GM19239 (cell line): ENCODE measurements at regions not wholly inside any gene's neighbourhood (a gene's known extent, or its start where the extent isn't known, plus 50 kb on each side); places are given as distances from the start of the nearest gene placed in this dataset.

Experiments
- DNase-seq: peaks from one replicate; pipeline ENCODE4 v3.0.0; 2011; ENCODE audit warnings: low spot score; ENCODE audit not compliant: insufficient read length
- FAIRE-seq: peaks from 2 replicates; lab custom pipeline; 2011; peaks lifted over from hg19 to GRCh38; lab: Jason Lieb, UNC

GRCh38 chr4:44019721-44020120 lies 428.9 kb downstream of the KCTD8 start:
- FAIRE-seq (no peak), DNase-seq (no peak)

DNA sequence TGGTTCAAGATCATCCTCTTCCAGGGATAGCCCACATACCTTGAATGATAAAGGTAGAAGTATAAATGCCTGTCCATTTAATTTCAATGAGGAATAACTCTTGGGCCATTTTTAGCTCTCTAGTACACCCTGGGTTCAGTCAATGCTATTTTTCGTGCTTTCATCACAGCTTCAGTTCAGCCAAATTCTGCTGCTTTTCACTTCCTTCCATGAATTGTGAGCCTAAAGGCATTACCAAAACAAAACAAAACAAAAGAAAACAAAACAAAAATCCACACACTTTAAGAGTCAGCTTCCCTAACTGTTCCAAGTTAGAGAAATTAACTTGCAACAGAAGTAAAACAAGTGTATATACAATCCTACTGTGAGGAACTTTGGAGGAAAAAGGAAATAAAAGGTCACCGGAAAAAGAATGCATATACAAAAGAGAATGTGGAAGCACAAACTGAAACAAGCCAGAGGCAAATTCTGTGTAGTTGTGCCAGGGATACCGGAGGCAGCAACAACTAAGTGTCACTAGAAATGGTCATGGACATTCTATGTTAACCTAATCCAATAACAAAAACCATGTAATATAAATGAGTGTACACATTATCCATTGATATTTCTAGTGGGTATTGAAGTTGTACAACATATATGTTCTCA lies 423.1 kb downstream of the KCTD8 start:
- FAIRE-seq: no peak

DNA sequence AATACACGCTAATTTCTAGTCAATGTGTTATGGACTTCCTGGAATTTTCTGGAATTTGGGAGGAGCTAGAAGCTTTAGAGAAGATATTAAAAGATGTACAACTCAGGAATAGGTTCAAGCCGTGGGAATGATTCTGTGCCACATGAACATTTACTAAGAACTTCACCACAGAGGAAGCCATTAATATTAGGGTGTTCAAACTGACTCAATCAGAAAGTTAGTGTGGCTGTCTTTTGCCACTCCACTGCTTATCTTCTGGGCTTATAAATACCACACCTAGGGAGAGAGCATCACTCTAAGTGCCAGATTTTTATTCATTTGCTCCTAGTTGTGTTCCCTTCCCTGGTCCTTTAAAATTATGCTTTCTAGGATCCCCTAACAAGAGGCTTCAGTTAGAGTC lies 409.8 kb downstream of the KCTD8 start:
- no peak for DNase-seq
- FAIRE-seq: no peak

More for the DNA sequence above, 423.1 kb downstream of the KCTD8 start:
- DNase-seq: no peak

- DNase-seq (no peak), FAIRE-seq (no peak)
These were observed 402.1 kb downstream of the KCTD8 start for GRCh38 chr4:44046491-44046890.

- FAIRE-seq (no peak), DNase-seq (no peak)
These were observed 391.9 kb downstream of the KCTD8 start for GRCh38 chr4:44056721-44057151.

DNA sequence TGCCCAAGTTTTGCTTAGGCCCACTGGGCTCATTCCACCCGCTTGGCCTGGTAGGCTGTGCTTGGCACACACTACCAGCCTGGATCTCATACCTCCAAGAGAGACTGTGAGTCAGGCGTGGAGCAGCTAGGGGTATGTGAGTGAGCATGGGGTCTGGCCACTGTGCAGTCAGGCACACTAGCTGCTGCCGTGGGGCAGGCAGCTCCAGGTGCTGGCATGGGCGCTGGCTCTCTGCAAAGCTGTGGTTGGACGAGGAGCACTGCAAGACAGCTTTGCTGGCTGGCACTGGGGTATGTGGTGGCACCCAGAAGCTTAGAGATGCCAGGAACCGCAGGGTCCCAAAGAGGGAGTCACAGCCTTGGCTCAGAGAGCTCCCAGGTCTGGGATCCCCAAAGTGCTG lies 377.8 kb downstream of the KCTD8 start:
- no peak for FAIRE-seq

GRCh38 chr4:44071959-44072955 lies 376.4 kb downstream of the KCTD8 start:
- no peak for DNase-seq
- no peak for FAIRE-seq

More for the DNA sequence above, 377.8 kb downstream of the KCTD8 start:
- no peak for DNase-seq

GRCh38 chr4:44086753-44087152 lies 361.9 kb downstream of the KCTD8 start:
- no peak for FAIRE-seq
- no peak for DNase-seq

GRCh38 chr4:44093390-44093789 lies 355.2 kb downstream of the KCTD8 start:
- DNase-seq: no peak

DNA sequence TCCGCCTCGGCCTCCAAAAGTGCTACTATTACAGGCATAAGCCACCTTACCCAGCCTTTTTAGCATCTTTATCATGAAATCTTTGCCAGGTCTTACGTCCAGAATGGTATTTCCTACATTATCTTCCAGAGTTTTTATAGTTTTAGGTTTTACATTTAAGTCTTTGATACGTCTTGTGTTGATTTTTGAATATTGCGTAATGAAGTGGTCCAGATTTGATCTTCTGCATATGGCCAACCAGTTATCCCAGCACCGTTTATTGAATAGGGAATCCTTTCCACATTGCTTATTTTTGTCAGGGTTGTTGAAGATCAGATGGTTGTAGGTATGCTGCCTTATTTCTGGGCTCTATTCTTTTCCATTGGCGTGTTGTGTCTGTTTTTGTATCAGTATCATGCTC lies 349.6 kb downstream of the KCTD8 start:
- no peak for FAIRE-seq
- no peak for DNase-seq

More at GRCh38 chr4:44093390-44093789, 355.2 kb downstream of the KCTD8 start:
- FAIRE-seq: no peak

DNA sequence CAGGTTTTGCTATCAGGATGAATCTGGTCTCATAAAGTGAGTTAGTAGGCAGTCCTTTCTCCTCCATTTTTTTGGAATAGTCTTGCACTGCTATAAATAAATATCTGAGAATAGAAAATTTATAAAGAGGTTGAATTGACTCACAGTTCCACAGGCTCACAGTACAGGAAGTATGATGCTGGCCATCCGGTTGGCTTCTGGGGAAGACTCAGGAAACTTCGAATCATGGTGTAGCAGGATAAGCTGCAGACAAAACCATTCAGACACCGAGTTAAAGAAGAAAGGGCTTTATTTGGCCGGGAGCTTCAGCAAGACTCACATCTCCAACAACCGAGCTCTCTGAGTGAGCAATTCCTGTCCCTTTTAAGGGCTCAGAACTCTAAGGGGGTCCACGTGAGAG lies 348.2 kb downstream of the KCTD8 start:
- DNase-seq: no peak
- FAIRE-seq: no peak

DNA sequence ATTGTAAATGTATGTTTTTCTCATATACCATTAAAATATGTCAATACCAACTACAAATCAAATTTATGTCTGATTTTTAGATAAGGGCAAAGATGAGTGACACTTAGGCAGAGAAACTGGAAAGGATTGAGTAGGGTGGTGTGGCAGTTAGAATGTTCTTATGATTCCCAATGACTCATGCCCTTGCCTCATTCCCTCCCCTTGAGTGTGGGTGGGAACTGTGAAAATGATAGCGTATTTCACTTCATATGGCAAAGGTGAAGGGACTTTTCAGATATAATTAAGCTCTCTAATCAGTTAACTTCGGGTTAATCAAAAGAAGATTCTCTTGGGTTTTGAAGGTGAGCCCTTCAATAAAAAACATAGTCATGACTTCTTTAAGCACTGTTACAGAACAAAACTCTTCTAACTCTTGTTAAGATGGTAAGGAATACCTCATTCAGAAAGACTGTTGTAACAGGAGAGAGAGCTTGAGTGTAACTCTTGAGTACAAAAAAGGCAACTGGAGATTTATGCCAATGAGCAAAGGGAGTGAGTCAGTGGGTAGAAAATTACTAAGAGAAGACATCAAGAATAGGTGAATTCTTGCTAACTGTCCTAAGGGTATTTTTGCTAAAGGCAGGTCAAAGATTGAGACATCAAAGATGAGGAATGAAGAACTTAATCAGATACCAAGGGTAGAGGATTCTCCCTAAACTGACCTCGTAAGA lies 329.5 kb downstream of the KCTD8 start:
- DNase-seq (no peak), FAIRE-seq (no peak)

DNA sequence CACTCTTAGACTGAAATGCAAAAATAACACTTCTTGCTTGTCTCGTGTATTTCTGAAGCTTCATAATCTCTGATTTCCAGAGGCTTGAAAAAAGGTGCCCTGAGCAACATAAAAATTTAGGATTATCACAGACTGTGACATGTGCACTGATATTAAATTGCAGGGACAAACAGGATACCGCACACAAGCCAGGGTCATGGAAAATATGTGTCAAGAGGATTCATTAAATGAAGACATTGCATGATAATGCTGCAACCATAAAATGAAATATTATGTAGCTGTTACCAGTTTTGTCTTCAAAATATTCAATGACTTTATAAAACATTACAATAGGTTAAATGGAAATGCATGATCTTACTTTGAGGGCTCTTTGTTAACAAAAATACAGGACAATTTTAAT lies 328.0 kb downstream of the KCTD8 start:
- FAIRE-seq (no peak), DNase-seq (no peak)

DNA sequence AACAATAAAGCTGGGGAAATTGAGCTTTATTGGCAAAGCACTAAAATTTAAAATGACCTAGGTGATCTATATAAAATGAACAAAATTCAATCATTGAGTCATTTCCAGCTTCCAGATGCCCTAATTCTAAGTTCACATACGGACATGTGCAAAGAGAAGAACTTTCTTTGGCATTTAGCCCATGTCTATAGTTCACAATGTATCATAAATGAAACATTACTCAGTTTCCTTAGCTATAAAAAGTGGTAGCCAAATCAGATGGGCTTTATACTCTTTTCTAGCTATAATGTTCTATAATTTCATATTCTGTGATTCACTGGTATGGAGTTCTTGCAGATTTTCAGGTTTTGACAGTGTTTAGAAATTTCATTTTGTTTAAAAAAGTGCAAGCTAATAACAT lies 327.4 kb downstream of the KCTD8 start:
- FAIRE-seq: no peak
- DNase-seq: no peak
